CD4-positive, alpha-beta T cell (primary cell): ENCODE measurements at regions not wholly inside any gene's neighbourhood (a gene's known extent, or its start where the extent isn't known, plus 50 kb on each side); places are given as distances from the start of the nearest gene placed in this dataset.

Experiments used
- ATAC-seq: fragments of 200-7000 bp; cut with Tn5 transposase; one replicate; pipeline ENCODE4 v1.10.0; 2022; ENCODE audit warnings: mild to moderate bottlenecking; ENCODE audit not compliant: poor library complexity
- CTCF ChIA-PET: fragments of 350-600 bp; sonication (Branson Sonifier 250); formaldehyde crosslinking; loops from one replicate; lab custom pipeline; 2021; ENCODE audit warnings: antibody characterized with exemption, inconsistent platforms; lab: Charles Lee
- POLR2A ChIA-PET: fragments of 350-600 bp; sonication (Branson Sonifier 250); formaldehyde crosslinking; loops from one replicate; lab custom pipeline; 2021; ENCODE audit warnings: antibody characterized with exemption, inconsistent platforms; lab: Charles Lee
- DNase-seq, 14 experiments: peaks; one replicate each; pipeline ENCODE4 v3.0.0-alpha.2; 2013 to 2020; ENCODE audit warnings: mixed read lengths in 2 of 14
- H3K27ac ChIP-seq, 2 donors: one replicate each; pipeline versions ENCODE4 v1.5.1 to v1.7.0; 2013; ENCODE audit warnings: low read length in 2 of 2, low read depth in 1 of 2, mild to moderate bottlenecking in 1 of 2
- H3K27me3 ChIP-seq, 2 experiments: 1 replicate in 1 of 2; 2 replicates in 1 of 2; pipeline versions ENCODE4 v1.6.1 to v1.7.0; 2013; ENCODE audit warnings: low read length in 2 of 2, control low read depth in 1 of 2, mild to moderate bottlenecking in 1 of 2, moderate library complexity in 1 of 2; ENCODE audit not compliant: insufficient read depth in 2 of 2, control insufficient read depth in 1 of 2
- H3K36me3 ChIP-seq: one replicate; pipeline ENCODE4 v1.6.1; 2013; ENCODE audit warnings: low read length, control low read depth; ENCODE audit not compliant: insufficient read depth
- H3K4me1 ChIP-seq: one replicate; pipeline ENCODE4 v1.6.1; 2013; ENCODE audit warnings: low read length, control low read depth; ENCODE audit not compliant: insufficient read depth
- H3K4me3 ChIP-seq: one replicate; pipeline ENCODE4 v1.5.1; 2013; ENCODE audit warnings: mild to moderate bottlenecking, low read length, moderate library complexity
- H3K9me3 ChIP-seq, 2 experiments: 1 replicate in 1 of 2; 2 replicates in 1 of 2; pipeline versions ENCODE4 v1.6.1 to v1.7.0; 2013; ENCODE audit warnings: low read length in 2 of 2, mild to moderate bottlenecking in 2 of 2, control low read depth in 1 of 2, moderate library complexity in 1 of 2; ENCODE audit not compliant: control insufficient read depth in 1 of 2, insufficient read depth in 1 of 2
- H3K27ac Mint-ChIP-seq: one replicate; pipeline ENCODE4 v1.8.0; 2020; ENCODE audit warnings: mixed read lengths
- H3K27me3 Mint-ChIP-seq: one replicate; pipeline ENCODE4 v1.8.0; 2021; ENCODE audit warnings: mixed read lengths
- H3K36me3 Mint-ChIP-seq: one replicate; pipeline ENCODE4 v1.8.0; 2021; ENCODE audit warnings: low read depth, mixed read lengths
- H3K4me1 Mint-ChIP-seq: one replicate; pipeline ENCODE4 v1.8.0; 2021; ENCODE audit warnings: low read depth, mixed read lengths
- H3K4me3 Mint-ChIP-seq: one replicate; pipeline ENCODE4 v1.8.0; 2020; ENCODE audit warnings: mild to moderate bottlenecking, mixed read lengths
- H3K9me3 Mint-ChIP-seq: one replicate; pipeline ENCODE4 v1.8.0; 2020; ENCODE audit warnings: mixed read lengths
- CTCF ChIP-seq: fragments of 200-600 bp; IDR thresholded peaks from one replicate; pipeline ENCODE4 v1.8.0; 2022; ENCODE audit warnings: antibody characterized with exemption, mild to moderate bottlenecking
- intact Hi-C, 2 experiments: fragments of 100-400 bp; cut with DNase I in 1 of 2; cut with micrococcal nuclease in 1 of 2; formaldehyde crosslinking; loops; one replicate each; pipeline versions ENCODE4 v1.15.1 to v1.9.0; 2023 to 2025; cut with DNase I, micrococcal nuclease

GRCh38 chr3:65060904-65061303, 373.1 kb upstream of the ADAMTS9 start:
- intact Hi-C loops, result no loop called here
- no peak for ATAC-seq

GRCh38 chr3:65052101-65052500, 364.3 kb upstream of the ADAMTS9 start:
- Histone ChIP-seq H3K36me3 (no peaks in the 10 kb centered on the region), H3K4me3 (no peak overlapping the region), H3K27ac (no peak overlapping the region), H3K27me3 (no peaks in the 10 kb centered on the region), H3K9me3 (peaks cover 0 to 5% of the 10 kb centered on the region in 2 experiments), H3K4me1 (no peaks in the 10 kb centered on the region)
- ATAC-seq (no peak), DNase-seq (no peak)
- ChIA-PET CTCF (no interaction called here), POLR2A (no interaction called here)
- Mint-ChIP-seq H3K27me3 (no peaks in the 10 kb centered on the region), H3K27ac (no peak overlapping the region), H3K36me3 (no peaks in the 10 kb centered on the region), H3K4me1 (no peaks in the 10 kb centered on the region), H3K4me3 (no peak overlapping the region), H3K9me3 (peaks cover 11% of the 10 kb centered on the region)
- intact Hi-C loops, result no loop called here
- TF ChIP-seq CTCF, result no peak

More at GRCh38 chr3:65060904-65061303, 373.1 kb upstream of the ADAMTS9 start:
- Histone ChIP-seq H3K27ac (no peak overlapping the region), H3K36me3 (no peaks in the 10 kb centered on the region), H3K9me3 (peaks cover 3 to 4% of the 10 kb centered on the region in 2 experiments), H3K27me3 (no peaks in the 10 kb centered on the region), H3K4me3 (no peak overlapping the region), H3K4me1 (no peaks in the 10 kb centered on the region)
- Mint-ChIP-seq H3K4me1 (no peaks in the 10 kb centered on the region), H3K27ac (no peak overlapping the region), H3K36me3 (no peaks in the 10 kb centered on the region), H3K27me3 (no peaks in the 10 kb centered on the region), H3K4me3 (no peak overlapping the region), H3K9me3 (peaks cover 15% of the 10 kb centered on the region)
- ChIA-PET CTCF (no interaction called here), POLR2A (no interaction called here)
- DNase-seq, result no peak
- no peak for TF ChIP-seq CTCF

- Mint-ChIP-seq H3K9me3 (peaks cover 15% of the 10 kb centered on the region), H3K4me1 (no peaks in the 10 kb centered on the region), H3K27me3 (no peaks in the 10 kb centered on the region), H3K4me3 (no peak overlapping the region), H3K27ac (no peak overlapping the region), H3K36me3 (no peaks in the 10 kb centered on the region)
- CTCF ChIA-PET, result no interaction called here
- DNase-seq (no peak), ATAC-seq (no peak)
- H3K27me3 ChIP-seq, result no peaks in the 10 kb centered on the region
- no peaks in the 10 kb centered on the region for H3K36me3 ChIP-seq
- no peak overlapping the region for H3K4me3 ChIP-seq
- intact Hi-C loops, result no loop called here
- H3K9me3 ChIP-seq, result peaks cover 0 to 14% of the 10 kb centered on the region in 2 experiments
- POLR2A ChIA-PET, result no interaction called here
- no peak for TF ChIP-seq CTCF
- H3K27ac ChIP-seq, result no peak overlapping the region
- no peaks in the 10 kb centered on the region for H3K4me1 ChIP-seq
Measured at GRCh38 chr3:65048151-65048550, 360.4 kb upstream of the ADAMTS9 start.
